HepG2 (cell line): ENCODE measurements at regions not wholly inside any gene's neighbourhood (a gene's known extent, or its start where the extent isn't known, plus 50 kb on each side); places are given as distances from the start of the nearest gene placed in this dataset.

Experiments used
- AGO1 ChIP-seq: fragments of 200-400 bp; formaldehyde crosslinking; IDR thresholded peaks from 2 replicates; pipeline ENCODE4 v1.6.1; 2017; ENCODE audit warnings: mild to moderate bottlenecking, low read depth, low read length, moderate library complexity; ENCODE audit not compliant: poor library complexity, severe bottlenecking
- ARID4A ChIP-seq: sonication (generic); formaldehyde crosslinking; IDR thresholded peaks from 2 replicates; pipeline ENCODE4 v1.5.0; 2020; ENCODE audit warnings: mild to moderate bottlenecking, missing genetic modification reagents, borderline replicate concordance
- CTCF ChIP-seq: sonication (generic); formaldehyde crosslinking; IDR thresholded peaks from 2 replicates; pipeline ENCODE4 v1.5.0; 2020; ENCODE audit warnings: mild to moderate bottlenecking, missing genetic modification reagents, moderate library complexity
- MAFK ChIP-seq, 2 experiments: IDR thresholded peaks in 1 of 2; conservative IDR thresholded peaks in 1 of 2; 2 replicates each; pipeline ENCODE4 v1.6.1; 2011; ENCODE audit warnings: improper control_type of control experiment in 2 of 2, low read length in 2 of 2
- MTERF4 ChIP-seq: sonication (generic); formaldehyde crosslinking; IDR thresholded peaks from 2 replicates; pipeline ENCODE4 v1.8.0; 2023; ENCODE audit warnings: mild to moderate bottlenecking, missing genetic modification reagents
- MXD1 ChIP-seq: sonication (generic); formaldehyde crosslinking; IDR thresholded peaks from 2 replicates; pipeline ENCODE4 v1.4.0; 2020; ENCODE audit warnings: mild to moderate bottlenecking, missing genetic modification reagents
- NFIB ChIP-seq: sonication (generic); formaldehyde crosslinking; IDR thresholded peaks from 2 replicates; pipeline ENCODE4 v1.9.0; 2021; ENCODE audit warnings: missing genetic modification reagents, mild to moderate bottlenecking, borderline replicate concordance
- PBX3 ChIP-seq: sonication (generic); formaldehyde crosslinking; IDR thresholded peaks from 2 replicates; pipeline ENCODE4 v1.8.1; 2023; ENCODE audit warnings: missing genetic modification reagents, inconsistent platforms, borderline replicate concordance
- TARDBP ChIP-seq: sonication (generic); formaldehyde crosslinking; IDR thresholded peaks from 2 replicates; pipeline ENCODE4 v1.8.0; 2022; ENCODE audit warnings: mild to moderate bottlenecking, missing genetic modification reagents
- TFDP1 ChIP-seq: IDR thresholded peaks from 2 replicates; pipeline ENCODE4 v1.6.1; 2016; ENCODE audit warnings: missing compliant biosample characterization, missing genetic modification reagents, borderline replicate concordance
- ZFP37 ChIP-seq: sonication (generic); formaldehyde crosslinking; IDR thresholded peaks from 2 replicates; pipeline ENCODE4 v1.4.0; 2020; ENCODE audit warnings: missing genetic modification reagents, borderline replicate concordance
- ZNF12 ChIP-seq: sonication (generic); formaldehyde crosslinking; IDR thresholded peaks from 2 replicates; pipeline ENCODE4 v1.5.0; 2020; ENCODE audit warnings: missing genetic modification reagents
- ZNF550 ChIP-seq: sonication (generic); formaldehyde crosslinking; IDR thresholded peaks from 2 replicates; pipeline ENCODE4 v1.4.0; 2020; ENCODE audit warnings: mild to moderate bottlenecking, missing genetic modification reagents, borderline replicate concordance
- ZNF761 ChIP-seq: sonication (generic); formaldehyde crosslinking; conservative IDR thresholded peaks from 2 replicates; pipeline ENCODE4 v1.4.0; 2020; ENCODE audit warnings: mild to moderate bottlenecking, missing genetic modification reagents
- ZSCAN5A ChIP-seq: sonication (generic); formaldehyde crosslinking; IDR thresholded peaks from 2 replicates; pipeline ENCODE4 v1.8.0; 2022; ENCODE audit warnings: mild to moderate bottlenecking, missing genetic modification reagents, borderline replicate concordance

GRCh38 chr20:25750765-25751696 lies 54.4 kb upstream of the ZNF337 start (continued):
- peak; percentile 69; the same call in 1 of the 2 replicates for TF ChIP-seq ZNF550
- 0 out of 2 replicates have a peak, but pooled peaks have one; percentile 52 for TF ChIP-seq ZNF761 (CRISPR knock-in tag)
- TF ChIP-seq MAFK (conservative IDR thresholded peaks at IDR 0.05 in 1 of 2, IDR thresholded peaks at IDR 0.05 in 1 of 2; ENCODE audit: low read length in 2 of 2) = no peak
- TF ChIP-seq MTERF4 (CRISPR knock-in tag) = peak; percentile 79; the same call in 1 of the 2 replicates
- TF ChIP-seq TARDBP = 0 out of 2 replicates have a peak, but pooled peaks have one; percentile 36
- TF ChIP-seq PBX3 = no peak
- no peak for TF ChIP-seq ZFP37 (CRISPR knock-in tag)
- no peak for TF ChIP-seq AGO1
- TF ChIP-seq ZNF12 (CRISPR knock-in tag) = no peak; the same call in 1 of the 2 replicates
- peak; percentile 7; the same call in 1 of the 2 replicates for TF ChIP-seq TFDP1 (CRISPR knock-in tag)
- TF ChIP-seq MXD1 (CRISPR knock-in tag) = no peak
- no peak for TF ChIP-seq NFIB (CRISPR knock-in tag)
- no peak for TF ChIP-seq ZSCAN5A (CRISPR knock-in tag)
- no peak for TF ChIP-seq CTCF (CRISPR knock-in tag)
- TF ChIP-seq ARID4A = peak; percentile 74; the same call in 1 of the 2 replicates
